Germinal center (tissue), 1 donor: ENCODE measurements at regions not wholly inside any gene's neighbourhood (a gene's known extent, or its start where the extent isn't known, plus 50 kb on each side); places are given as distances from the start of the nearest gene placed in this dataset.
A peak's percentile ranks its signal among the peaks of the same experiment; 100 is the strongest.

ENCODE experiments used
- DNase-seq: peaks from one replicate; pipeline ENCODE4 v3.0.0; 2012; ENCODE audit warnings: mixed read lengths, low spot score

- peak; percentile 41 for DNase-seq
These were observed 51.0 kb upstream of the TCF21 start for GRCh38 chr6:133837801-133838349.
